Panc1 (cell line): ENCODE measurements at regions not wholly inside any gene's neighbourhood (a gene's known extent, or its start where the extent isn't known, plus 50 kb on each side); places are given as distances from the start of the nearest gene placed in this dataset.

Experiments
- ATAC-seq: fragments of 200-7000 bp; cut with Tn5 transposase; 2 replicates; pipeline ENCODE4 v1.9.1; 2020; ENCODE audit warnings: mild to moderate bottlenecking, moderate library complexity
- BruUV-seq: library from RNA; stranded (reverse); fragments of 400-500 nt; replicated peaks from 2 replicates; lab custom pipeline; 2021; lab: Mats Ljungman, UMichigan
- CTCF ChIA-PET: fragments of 300-600 bp; sonication (Branson Sonifier 250); formaldehyde crosslinking; loops from one replicate; lab custom pipeline; 2022; ENCODE audit warnings: antibody characterized with exemption; lab: Charles Lee
- POLR2A ChIA-PET: fragments of 300-600 bp; sonication (Branson Sonifier 250); formaldehyde crosslinking; loops from one replicate; lab custom pipeline; 2022; ENCODE audit warnings: antibody characterized with exemption; lab: Charles Lee
- DNase-seq: peaks from one replicate; pipeline ENCODE4 v3.0.0-alpha.2; 2010; ENCODE audit warnings: low read depth, low spot score
- H3K27ac ChIP-seq: 2 replicates; pipeline ENCODE4 v1.5.1; 2011; ENCODE audit warnings: mild to moderate bottlenecking, low read length, inconsistent platforms
- H3K27me3 ChIP-seq: fragments of 200-500 bp; sonication (Bioruptor generic); 2 replicates; pipeline ENCODE4 v1.6.0; 2014; ENCODE audit warnings: low read length, inconsistent platforms; ENCODE audit not compliant: control insufficient read depth, insufficient read depth
- H3K36me3 ChIP-seq: fragments of 200-500 bp; sonication (Bioruptor generic); 2 replicates; pipeline ENCODE4 v1.5.1; 2014; ENCODE audit warnings: inconsistent platforms, mild to moderate bottlenecking, low read length, moderate library complexity; ENCODE audit not compliant: control insufficient read depth, insufficient read depth
- H3K4me1 ChIP-seq: 2 replicates; pipeline ENCODE4 v1.5.1; 2011; ENCODE audit warnings: inconsistent platforms, mild to moderate bottlenecking, low read length, moderate library complexity; ENCODE audit not compliant: control insufficient read depth, insufficient read depth
- H3K4me3 ChIP-seq, 2 experiments: 2 replicates each; pipeline ENCODE4 v1.5.1; 2011 to 2012; ENCODE audit warnings: low read depth in 2 of 2, low read length in 2 of 2, mild to moderate bottlenecking in 2 of 2, inconsistent platforms in 1 of 2, moderate library complexity in 1 of 2
- H3K9me3 ChIP-seq: fragments of 200-500 bp; sonication (Bioruptor generic); 2 replicates; pipeline ENCODE4 v1.5.1; 2014; ENCODE audit warnings: low read depth, mild to moderate bottlenecking, inconsistent platforms, low read length, moderate library complexity; ENCODE audit not compliant: control insufficient read depth, insufficient read depth
- CTCF ChIP-seq: fragments of 450-650 bp; IDR thresholded peaks from 2 replicates; pipeline ENCODE4 v1.5.1; 2017; ENCODE audit warnings: mild to moderate bottlenecking
- POLR2AphosphoS5 ChIP-seq: IDR thresholded peaks from 2 replicates; pipeline ENCODE4 v1.6.1; 2012; ENCODE audit warnings: mild to moderate bottlenecking, low read depth, low read length, moderate library complexity
- SIN3A ChIP-seq: IDR thresholded peaks from 2 replicates; pipeline ENCODE4 v1.6.1; 2012; ENCODE audit warnings: low read depth, mild to moderate bottlenecking, low read length, moderate library complexity, borderline replicate concordance; ENCODE audit not compliant: insufficient read depth
- TCF7L2 ChIP-seq: IDR thresholded peaks from 2 replicates; pipeline ENCODE4 v1.6.1; 2011; ENCODE audit warnings: mild to moderate bottlenecking, low read depth, low read length, inconsistent platforms
- in situ Hi-C: cut with HindIII; loops from 2 replicates; pipeline ENCODE4 v1.10.0; 2016; ENCODE audit warnings: low sequenced_read_pairs, low pct_unique_long_range_greater_than_20kb
- intact Hi-C: fragments of 100-400 bp; cut with micrococcal nuclease; formaldehyde crosslinking; loops from one replicate; pipeline ENCODE4 v1.10.0; 2022; ENCODE audit not compliant: unreplicated experiment
- TF ChIP-seq, protein P1 (sequence below), 2 experiments: IDR thresholded peaks; 2 replicates each; pipeline ENCODE4 v1.6.1; 2011 to 2012; ENCODE audit warnings: low read depth in 2 of 2, control low read depth in 1 of 2, low read length in 1 of 2, mild to moderate bottlenecking in 1 of 2, moderate library complexity in 1 of 2; ENCODE audit not compliant: insufficient read depth in 1 of 2

DNA sequence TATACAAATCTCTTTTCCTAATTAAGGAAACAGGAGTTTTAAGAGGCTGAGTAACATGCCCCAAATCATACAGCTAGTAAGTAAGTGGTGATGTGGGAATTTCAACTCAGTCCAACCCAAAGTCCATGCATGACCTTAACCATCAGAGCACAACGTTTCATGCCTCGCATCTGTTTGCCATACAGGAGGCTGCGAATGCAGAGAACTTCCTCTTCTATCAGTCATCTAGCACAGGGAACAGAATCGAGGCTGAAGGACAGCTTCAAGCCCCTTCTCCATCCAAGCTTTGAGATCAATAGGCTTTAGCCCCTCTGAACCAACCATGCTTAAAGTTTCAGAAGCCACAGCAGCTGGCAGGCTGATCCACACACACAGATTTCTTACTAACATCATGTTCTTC lies 113.2 kb downstream of the MAFB start:
- no peaks in the 10 kb centered on the region for H3K4me1 ChIP-seq
- DNase-seq: no peak
- intact Hi-C loops (no loop called here), in situ Hi-C loops (no loop called here)
- CTCF ChIA-PET: no interaction called here
- no peak for TF ChIP-seq TCF7L2
- no peak for TF ChIP-seq POLR2AphosphoS5
- no peak for TF ChIP-seq SIN3A
- TF ChIP-seq, protein P1, sequence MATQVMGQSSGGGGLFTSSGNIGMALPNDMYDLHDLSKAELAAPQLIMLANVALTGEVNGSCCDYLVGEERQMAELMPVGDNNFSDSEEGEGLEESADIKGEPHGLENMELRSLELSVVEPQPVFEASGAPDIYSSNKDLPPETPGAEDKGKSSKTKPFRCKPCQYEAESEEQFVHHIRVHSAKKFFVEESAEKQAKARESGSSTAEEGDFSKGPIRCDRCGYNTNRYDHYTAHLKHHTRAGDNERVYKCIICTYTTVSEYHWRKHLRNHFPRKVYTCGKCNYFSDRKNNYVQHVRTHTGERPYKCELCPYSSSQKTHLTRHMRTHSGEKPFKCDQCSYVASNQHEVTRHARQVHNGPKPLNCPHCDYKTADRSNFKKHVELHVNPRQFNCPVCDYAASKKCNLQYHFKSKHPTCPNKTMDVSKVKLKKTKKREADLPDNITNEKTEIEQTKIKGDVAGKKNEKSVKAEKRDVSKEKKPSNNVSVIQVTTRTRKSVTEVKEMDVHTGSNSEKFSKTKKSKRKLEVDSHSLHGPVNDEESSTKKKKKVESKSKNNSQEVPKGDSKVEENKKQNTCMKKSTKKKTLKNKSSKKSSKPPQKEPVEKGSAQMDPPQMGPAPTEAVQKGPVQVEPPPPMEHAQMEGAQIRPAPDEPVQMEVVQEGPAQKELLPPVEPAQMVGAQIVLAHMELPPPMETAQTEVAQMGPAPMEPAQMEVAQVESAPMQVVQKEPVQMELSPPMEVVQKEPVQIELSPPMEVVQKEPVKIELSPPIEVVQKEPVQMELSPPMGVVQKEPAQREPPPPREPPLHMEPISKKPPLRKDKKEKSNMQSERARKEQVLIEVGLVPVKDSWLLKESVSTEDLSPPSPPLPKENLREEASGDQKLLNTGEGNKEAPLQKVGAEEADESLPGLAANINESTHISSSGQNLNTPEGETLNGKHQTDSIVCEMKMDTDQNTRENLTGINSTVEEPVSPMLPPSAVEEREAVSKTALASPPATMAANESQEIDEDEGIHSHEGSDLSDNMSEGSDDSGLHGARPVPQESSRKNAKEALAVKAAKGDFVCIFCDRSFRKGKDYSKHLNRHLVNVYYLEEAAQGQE (IDR thresholded peaks at IDR 0.05; ENCODE audit: insufficient read depth in 1 of 2, low read depth in 2 of 2, low read length in 1 of 2): no peak
- TF ChIP-seq CTCF: no peak
- ATAC-seq: no peak
- POLR2A ChIA-PET: no interaction called here
- no peak overlapping the region for H3K27ac ChIP-seq
- BruUV-seq: no TSS peak
- H3K4me3 ChIP-seq: no peak overlapping the region
- H3K9me3 ChIP-seq: no peaks in the 10 kb centered on the region
- H3K36me3 ChIP-seq: no peaks in the 10 kb centered on the region
- H3K27me3 ChIP-seq: no peaks in the 10 kb centered on the region

DNA sequence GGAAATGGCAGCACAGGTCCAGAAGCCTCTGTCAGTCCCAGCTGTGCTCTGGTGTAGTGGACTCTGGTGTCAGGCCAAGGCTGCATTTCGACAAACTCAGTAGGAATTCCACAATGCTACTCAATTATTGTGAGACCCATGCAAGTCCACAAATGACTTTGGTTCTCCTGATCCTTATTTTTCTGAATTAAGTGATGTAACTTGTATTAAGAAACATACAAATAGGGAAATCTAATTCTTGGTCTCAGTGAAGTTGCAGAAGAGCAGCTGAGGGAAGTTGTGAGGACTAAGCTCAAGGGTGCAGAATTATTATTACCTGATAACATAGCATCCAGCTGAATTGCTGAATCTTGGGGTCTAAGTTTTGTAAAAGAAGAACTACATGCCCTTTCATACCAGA lies 116.8 kb downstream of the MAFB start:
- no TSS peak for BruUV-seq
- TF ChIP-seq CTCF: no peak
- DNase-seq: no peak
- in situ Hi-C loops (no loop called here), intact Hi-C loops (no loop called here)
- no peak overlapping the region for H3K4me3 ChIP-seq
- H3K9me3 ChIP-seq: no peaks in the 10 kb centered on the region
- H3K36me3 ChIP-seq: no peaks in the 10 kb centered on the region
- no peaks in the 10 kb centered on the region for H3K4me1 ChIP-seq
- H3K27me3 ChIP-seq: no peaks in the 10 kb centered on the region
- ATAC-seq: no peak
- H3K27ac ChIP-seq: no peak overlapping the region
- ChIA-PET POLR2A (no interaction called here), CTCF (no interaction called here)

- intact Hi-C loops (no loop called here), in situ Hi-C loops (no loop called here)
- Histone ChIP-seq H3K9me3 (no peaks in the 10 kb centered on the region), H3K27me3 (no peaks in the 10 kb centered on the region), H3K4me1 (no peaks in the 10 kb centered on the region), H3K27ac (no peak overlapping the region), H3K36me3 (no peaks in the 10 kb centered on the region), H3K4me3 (no peak overlapping the region)
- POLR2A ChIA-PET: no interaction called here
- ATAC-seq: no peak
- TF ChIP-seq SIN3A (no peak), POLR2AphosphoS5 (no peak), TCF7L2 (no peak), CTCF (no peak)
- TF ChIP-seq, protein P1 (IDR thresholded peaks at IDR 0.05; ENCODE audit: insufficient read depth in 1 of 2, low read depth in 2 of 2, low read length in 1 of 2): no peak
- CTCF ChIA-PET: no interaction called here
- no peak for DNase-seq
- no TSS peak for BruUV-seq
Measured at GRCh38 chr20:40571639-40572038, 117.4 kb downstream of the MAFB start.
